Neural cell (in vitro differentiated cells): ENCODE measurements at regions not wholly inside any gene's neighbourhood (a gene's known extent, or its start where the extent isn't known, plus 50 kb on each side); places are given as distances from the start of the nearest gene placed in this dataset.

ENCODE experiments used
- H2AFZ ChIP-seq: fragments of 200-600, 300-800 bp; sonication (generic), shearing (Covaris generic); 2 replicates; pipeline ENCODE4 v1.6.0; 2014; ENCODE audit warnings: low read depth, mild to moderate bottlenecking, antibody characterized with exemption, low read length, moderate library complexity
- H3F3A ChIP-seq: fragments of 200-600 bp; shearing (Covaris generic); 2 replicates; pipeline ENCODE4 v1.6.1; 2016; ENCODE audit warnings: mild to moderate bottlenecking, moderate library complexity, mixed read lengths, antibody characterized with exemption, low read length; ENCODE audit not compliant: insufficient read depth, poor library complexity, severe bottlenecking
- H3K27ac ChIP-seq: fragments of 200-600, 300-800 bp; sonication (generic), shearing (Covaris generic); 2 replicates; pipeline ENCODE4 v1.5.1; 2014; ENCODE audit warnings: mild to moderate bottlenecking, low read length, moderate library complexity
- H3K27me3 ChIP-seq: fragments of 300-800, 200-600 bp; sonication (generic), shearing (Covaris generic); 2 replicates; pipeline ENCODE4 v1.6.0; 2014; ENCODE audit warnings: mild to moderate bottlenecking, low read depth, low read length, moderate library complexity; ENCODE audit not compliant: insufficient read depth
- H3K36me3 ChIP-seq: fragments of 300-800, 200-600 bp; sonication (generic), shearing (Covaris generic); 2 replicates; pipeline ENCODE4 v1.5.1; 2014; ENCODE audit warnings: mild to moderate bottlenecking, antibody characterized with exemption, low read length, moderate library complexity; ENCODE audit not compliant: insufficient read depth
- H3K4me2 ChIP-seq: fragments of 300-800, 200-600 bp; sonication (generic), shearing (Covaris generic); 2 replicates; pipeline ENCODE4 v1.6.0; 2014; ENCODE audit warnings: mild to moderate bottlenecking, low read length
- H3K4me3 ChIP-seq: fragments of 300-800, 200-600 bp; sonication (generic), shearing (Covaris generic); 2 replicates; pipeline ENCODE4 v1.5.1; 2014; ENCODE audit warnings: mild to moderate bottlenecking, low read length, moderate library complexity
- H3K79me2 ChIP-seq: fragments of 200-600 bp; shearing (Covaris generic); replicated peaks from 2 replicates; pipeline ENCODE4 v1.6.0; 2014; ENCODE audit warnings: mild to moderate bottlenecking, low read length, moderate library complexity; ENCODE audit not compliant: insufficient read depth
- H3K9ac ChIP-seq: fragments of 300-800, 200-600 bp; sonication (generic), shearing (Covaris generic); 2 replicates; pipeline ENCODE4 v1.6.1; 2016; ENCODE audit warnings: mild to moderate bottlenecking, low read length, mixed read lengths
- H3K9me2 ChIP-seq: fragments of 200-600 bp; shearing (Covaris generic); 2 replicates; pipeline ENCODE4 v1.6.1; 2016; ENCODE audit warnings: mild to moderate bottlenecking, low read length, mixed read lengths; ENCODE audit not compliant: insufficient read depth
- H3K9me3 ChIP-seq: fragments of 200-600, 300-800 bp; sonication (generic), shearing (Covaris generic); 2 replicates; pipeline ENCODE4 v1.6.1; 2016; ENCODE audit warnings: mild to moderate bottlenecking, mixed run types, low read length, moderate library complexity, mixed read lengths
- H4K20me1 ChIP-seq: fragments of 200-600 bp; shearing (Covaris generic); 2 replicates; pipeline ENCODE4 v1.6.1; 2016; ENCODE audit warnings: mild to moderate bottlenecking, mixed run types; ENCODE audit not compliant: insufficient read depth
- EP300 ChIP-seq: fragments of 450-650 bp; conservative IDR thresholded peaks from 2 replicates; pipeline ENCODE4 v1.6.1; 2014; ENCODE audit warnings: antibody characterized with exemption, mild to moderate bottlenecking, moderate library complexity; ENCODE audit not compliant: poor library complexity, severe bottlenecking
- EZH2 ChIP-seq: fragments of 200-600, 300-800 bp; shearing (Covaris generic), sonication (generic); IDR thresholded peaks from 2 replicates; pipeline ENCODE4 v1.6.1; 2014; ENCODE audit warnings: antibody characterized with exemption, low read length, borderline replicate concordance, mild to moderate bottlenecking; ENCODE audit not compliant: insufficient read depth, poor library complexity, severe bottlenecking
- MXI1 ChIP-seq: fragments of 450-650 bp; conservative IDR thresholded peaks from 2 replicates; pipeline ENCODE4 v1.6.1; 2014; ENCODE audit warnings: antibody characterized with exemption, mild to moderate bottlenecking; ENCODE audit not compliant: poor library complexity, severe bottlenecking
- POLR2AphosphoS5 ChIP-seq: IDR thresholded peaks from 2 replicates; pipeline ENCODE4 v1.6.1; 2012
- RAD21 ChIP-seq: fragments of 450-650 bp; conservative IDR thresholded peaks from 2 replicates; pipeline ENCODE4 v1.6.1; 2014; ENCODE audit warnings: antibody characterized with exemption, mild to moderate bottlenecking, moderate library complexity
- SMC3 ChIP-seq: fragments of 450-650 bp; conservative IDR thresholded peaks from 2 replicates; pipeline ENCODE4 v1.6.1; 2014; ENCODE audit warnings: antibody characterized with exemption, mild to moderate bottlenecking, moderate library complexity; ENCODE audit not compliant: poor library complexity
- TAF1 ChIP-seq: IDR thresholded peaks from 2 replicates; pipeline ENCODE4 v1.6.1; 2012; ENCODE audit warnings: low read depth
- TF ChIP-seq, protein P1 (sequence below): fragments of 450-650 bp; IDR thresholded peaks from 2 replicates; pipeline ENCODE4 v1.5.1; 2014; ENCODE audit warnings: antibody characterized with exemption, mild to moderate bottlenecking, moderate library complexity; ENCODE audit not compliant: poor library complexity, severe bottlenecking
- TF ChIP-seq, protein P2 (sequence below): IDR thresholded peaks from 2 replicates; pipeline ENCODE4 v1.6.1; 2012; ENCODE audit warnings: borderline replicate concordance

DNA sequence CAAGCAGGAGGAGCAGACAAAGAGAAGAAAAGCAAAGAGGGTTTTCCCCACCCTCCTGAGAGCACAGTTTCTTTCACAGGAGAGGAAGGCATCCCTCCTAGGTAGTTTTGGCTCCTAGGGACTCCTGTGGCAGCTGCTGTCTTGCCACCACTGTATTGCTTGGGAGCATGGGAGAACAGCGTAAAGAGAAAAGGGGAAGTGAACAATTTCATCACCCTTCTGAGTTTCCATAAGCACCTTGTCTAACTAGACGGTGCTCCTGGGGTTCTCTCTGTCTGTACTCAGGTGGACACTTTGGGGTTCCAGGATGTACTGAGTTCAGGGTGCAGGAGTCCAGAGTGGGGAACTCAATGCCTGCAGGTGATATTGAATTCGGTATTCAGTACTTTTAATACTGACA lies 1430.5 kb downstream of the TBC1D22A start:
- no peaks in the 10 kb centered on the region for H3K9me2 ChIP-seq
- H3K27me3 ChIP-seq: no peaks in the 10 kb centered on the region
- no peaks in the 10 kb centered on the region for H3F3A ChIP-seq
- no peaks in the 10 kb centered on the region for H3K9me3 ChIP-seq
- no peak overlapping the region for H3K4me2 ChIP-seq
- no peak overlapping the region for H3K9ac ChIP-seq
- H2AFZ ChIP-seq: no peak overlapping the region
- H3K79me2 ChIP-seq: no peaks in the 10 kb centered on the region
- H3K27ac ChIP-seq: no peak overlapping the region
- TF ChIP-seq EP300: no peak
- no peaks in the 10 kb centered on the region for H3K36me3 ChIP-seq
- H3K4me3 ChIP-seq: no peak overlapping the region
- no peaks in the 10 kb centered on the region for H4K20me1 ChIP-seq

DNA sequence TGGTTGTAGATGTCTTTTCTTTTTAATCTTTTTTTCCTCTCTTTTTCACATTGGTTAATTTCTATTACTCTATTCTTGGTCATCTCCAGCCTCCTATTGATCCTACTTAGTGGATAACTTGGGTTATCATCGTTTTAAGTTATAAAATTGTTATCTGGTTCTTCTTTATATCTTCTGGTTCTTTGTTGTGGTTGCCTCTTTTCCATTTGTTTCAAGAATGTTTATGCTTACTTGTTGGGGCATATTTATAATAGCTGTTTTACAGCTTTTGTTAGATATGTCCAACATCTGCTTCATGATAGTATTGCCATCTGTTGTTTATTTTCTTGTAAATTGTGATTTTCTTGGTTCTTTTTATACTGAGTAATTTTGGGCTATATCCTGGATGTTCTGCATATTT lies 1429.6 kb downstream of the TBC1D22A start:
- H3K4me3 ChIP-seq: no peak overlapping the region
- H3K9me3 ChIP-seq: no peaks in the 10 kb centered on the region

DNA sequence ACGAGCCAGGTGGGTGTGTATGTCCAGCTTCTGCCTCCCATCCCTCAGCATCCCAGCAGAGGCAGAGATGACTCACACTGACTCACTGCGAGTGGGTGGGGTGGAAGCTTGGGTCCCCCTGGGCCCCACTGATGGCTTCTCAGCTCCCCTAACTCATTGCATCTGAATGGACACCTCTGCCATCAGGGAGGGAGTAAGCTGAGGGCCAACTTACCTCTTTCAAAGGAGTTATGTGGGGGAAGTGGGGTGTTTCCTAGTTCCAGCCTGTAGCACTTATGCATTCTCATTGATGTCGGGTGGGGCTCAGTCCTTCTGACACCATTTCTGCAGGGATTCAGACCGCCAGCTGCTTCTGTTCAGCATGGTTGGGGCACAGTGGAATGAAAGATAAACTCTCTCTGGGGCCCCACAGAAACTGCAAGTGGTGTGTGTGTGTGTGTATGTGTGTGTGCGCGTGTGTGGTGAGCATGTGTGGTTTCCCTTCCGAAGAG lies 1425.8 kb downstream of the TBC1D22A start:
- H3F3A ChIP-seq: no peaks in the 10 kb centered on the region
- H3K27me3 ChIP-seq: no peaks in the 10 kb centered on the region
- H3K27ac ChIP-seq: no peak overlapping the region
- no peaks in the 10 kb centered on the region for H3K79me2 ChIP-seq
- no peak overlapping the region for H3K9ac ChIP-seq
- H3K4me3 ChIP-seq: no peak overlapping the region
- no peaks in the 10 kb centered on the region for H3K36me3 ChIP-seq
- TF ChIP-seq EZH2: no peak
- TF ChIP-seq, protein P1, sequence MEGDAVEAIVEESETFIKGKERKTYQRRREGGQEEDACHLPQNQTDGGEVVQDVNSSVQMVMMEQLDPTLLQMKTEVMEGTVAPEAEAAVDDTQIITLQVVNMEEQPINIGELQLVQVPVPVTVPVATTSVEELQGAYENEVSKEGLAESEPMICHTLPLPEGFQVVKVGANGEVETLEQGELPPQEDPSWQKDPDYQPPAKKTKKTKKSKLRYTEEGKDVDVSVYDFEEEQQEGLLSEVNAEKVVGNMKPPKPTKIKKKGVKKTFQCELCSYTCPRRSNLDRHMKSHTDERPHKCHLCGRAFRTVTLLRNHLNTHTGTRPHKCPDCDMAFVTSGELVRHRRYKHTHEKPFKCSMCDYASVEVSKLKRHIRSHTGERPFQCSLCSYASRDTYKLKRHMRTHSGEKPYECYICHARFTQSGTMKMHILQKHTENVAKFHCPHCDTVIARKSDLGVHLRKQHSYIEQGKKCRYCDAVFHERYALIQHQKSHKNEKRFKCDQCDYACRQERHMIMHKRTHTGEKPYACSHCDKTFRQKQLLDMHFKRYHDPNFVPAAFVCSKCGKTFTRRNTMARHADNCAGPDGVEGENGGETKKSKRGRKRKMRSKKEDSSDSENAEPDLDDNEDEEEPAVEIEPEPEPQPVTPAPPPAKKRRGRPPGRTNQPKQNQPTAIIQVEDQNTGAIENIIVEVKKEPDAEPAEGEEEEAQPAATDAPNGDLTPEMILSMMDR: no peak
- TF ChIP-seq TAF1: no peak
- TF ChIP-seq SMC3: no peak
- TF ChIP-seq, protein P2, sequence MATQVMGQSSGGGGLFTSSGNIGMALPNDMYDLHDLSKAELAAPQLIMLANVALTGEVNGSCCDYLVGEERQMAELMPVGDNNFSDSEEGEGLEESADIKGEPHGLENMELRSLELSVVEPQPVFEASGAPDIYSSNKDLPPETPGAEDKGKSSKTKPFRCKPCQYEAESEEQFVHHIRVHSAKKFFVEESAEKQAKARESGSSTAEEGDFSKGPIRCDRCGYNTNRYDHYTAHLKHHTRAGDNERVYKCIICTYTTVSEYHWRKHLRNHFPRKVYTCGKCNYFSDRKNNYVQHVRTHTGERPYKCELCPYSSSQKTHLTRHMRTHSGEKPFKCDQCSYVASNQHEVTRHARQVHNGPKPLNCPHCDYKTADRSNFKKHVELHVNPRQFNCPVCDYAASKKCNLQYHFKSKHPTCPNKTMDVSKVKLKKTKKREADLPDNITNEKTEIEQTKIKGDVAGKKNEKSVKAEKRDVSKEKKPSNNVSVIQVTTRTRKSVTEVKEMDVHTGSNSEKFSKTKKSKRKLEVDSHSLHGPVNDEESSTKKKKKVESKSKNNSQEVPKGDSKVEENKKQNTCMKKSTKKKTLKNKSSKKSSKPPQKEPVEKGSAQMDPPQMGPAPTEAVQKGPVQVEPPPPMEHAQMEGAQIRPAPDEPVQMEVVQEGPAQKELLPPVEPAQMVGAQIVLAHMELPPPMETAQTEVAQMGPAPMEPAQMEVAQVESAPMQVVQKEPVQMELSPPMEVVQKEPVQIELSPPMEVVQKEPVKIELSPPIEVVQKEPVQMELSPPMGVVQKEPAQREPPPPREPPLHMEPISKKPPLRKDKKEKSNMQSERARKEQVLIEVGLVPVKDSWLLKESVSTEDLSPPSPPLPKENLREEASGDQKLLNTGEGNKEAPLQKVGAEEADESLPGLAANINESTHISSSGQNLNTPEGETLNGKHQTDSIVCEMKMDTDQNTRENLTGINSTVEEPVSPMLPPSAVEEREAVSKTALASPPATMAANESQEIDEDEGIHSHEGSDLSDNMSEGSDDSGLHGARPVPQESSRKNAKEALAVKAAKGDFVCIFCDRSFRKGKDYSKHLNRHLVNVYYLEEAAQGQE: no peak
- no peak for TF ChIP-seq POLR2AphosphoS5
- H3K9me2 ChIP-seq: no peaks in the 10 kb centered on the region
- no peak overlapping the region for H3K4me2 ChIP-seq
- H3K9me3 ChIP-seq: no peaks in the 10 kb centered on the region
- no peak overlapping the region for H2AFZ ChIP-seq
- H4K20me1 ChIP-seq: no peaks in the 10 kb centered on the region

More for the DNA sequence above, 1429.6 kb downstream of the TBC1D22A start:
- no peaks in the 10 kb centered on the region for H3F3A ChIP-seq
- H3K27me3 ChIP-seq: no peaks in the 10 kb centered on the region
- H3K79me2 ChIP-seq: no peaks in the 10 kb centered on the region
- H3K4me2 ChIP-seq: no peak overlapping the region
- TF ChIP-seq MXI1 (no peak), EZH2 (no peak), RAD21 (no peak), TAF1 (no peak)
- TF ChIP-seq, protein P2: no peak
- TF ChIP-seq, protein P1: no peak
- H3K9me2 ChIP-seq: no peaks in the 10 kb centered on the region
- no peak overlapping the region for H3K27ac ChIP-seq
- H4K20me1 ChIP-seq: no peaks in the 10 kb centered on the region
- no peak overlapping the region for H3K9ac ChIP-seq
- H2AFZ ChIP-seq: no peak overlapping the region
- no peaks in the 10 kb centered on the region for H3K36me3 ChIP-seq
